Ecto neural progenitor cell (in vitro differentiated cells): ENCODE measurements at regions not wholly inside any gene's neighbourhood (a gene's known extent, or its start where the extent isn't known, plus 50 kb on each side); places are given as distances from the start of the nearest gene placed in this dataset.
"Not testable (repeated sequence)": the region's sequence is repeated elsewhere in the genome, so short reads cannot be mapped to it uniquely, and the experiment has no call there.

Experiments
- DNase-seq: peaks from one replicate; pipeline ENCODE4 v3.0.0-alpha.2; 2018; ENCODE audit warnings: low spot score

DNA sequence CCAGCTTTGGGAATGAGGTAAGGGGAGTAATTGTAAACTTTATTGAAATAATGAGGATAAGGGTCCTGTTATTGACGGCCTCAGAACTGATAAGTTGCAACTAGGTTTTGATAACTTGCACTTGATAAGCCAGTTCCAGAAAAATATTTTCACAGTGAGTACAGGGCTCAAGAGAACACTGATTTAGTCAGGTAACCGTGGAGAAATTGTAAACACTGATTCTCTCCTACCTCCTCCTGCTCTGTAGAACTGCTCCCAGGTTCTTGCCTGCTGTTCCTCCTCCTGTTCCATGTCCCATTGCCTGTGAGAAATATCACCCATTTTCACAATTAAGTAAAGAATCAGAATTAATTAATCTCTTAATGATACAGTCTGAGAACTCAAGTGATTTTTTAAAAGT is 55.0 kb upstream of the CXXC4 start:
- no peak for DNase-seq

- no peak for DNase-seq
Measured at GRCh38 chr4:104559502-104559901, 64.8 kb upstream of the CXXC4 start.

- DNase-seq: no peak
Measured at GRCh38 chr4:104571341-104571740, 76.6 kb upstream of the CXXC4 start.

- DNase-seq: no peak
Measured at GRCh38 chr4:104574371-104574770, 79.7 kb upstream of the CXXC4 start.

DNA sequence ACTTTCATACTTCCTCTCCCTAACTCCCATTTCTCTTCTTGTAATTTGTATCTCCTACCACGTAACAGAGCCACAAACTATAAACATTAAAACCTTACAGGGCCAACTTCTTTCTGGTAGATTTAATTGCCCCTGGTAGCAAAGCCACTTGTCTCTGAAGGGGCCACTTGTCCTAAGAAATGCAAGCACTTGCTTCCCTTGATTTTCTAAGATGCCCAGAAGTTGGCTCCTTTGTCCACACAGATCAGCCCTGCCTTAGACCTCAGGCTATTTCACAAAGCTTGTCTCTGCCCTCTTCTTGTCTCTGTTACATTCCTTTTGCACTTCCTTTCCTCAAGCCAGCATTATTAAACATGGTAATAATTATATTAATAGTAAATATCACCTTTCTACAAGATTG is 80.6 kb upstream of the CXXC4 start:
- DNase-seq: no peak

GRCh38 chr4:104577405-104577804 is 82.7 kb upstream of the CXXC4 start:
- no peak for DNase-seq

DNA sequence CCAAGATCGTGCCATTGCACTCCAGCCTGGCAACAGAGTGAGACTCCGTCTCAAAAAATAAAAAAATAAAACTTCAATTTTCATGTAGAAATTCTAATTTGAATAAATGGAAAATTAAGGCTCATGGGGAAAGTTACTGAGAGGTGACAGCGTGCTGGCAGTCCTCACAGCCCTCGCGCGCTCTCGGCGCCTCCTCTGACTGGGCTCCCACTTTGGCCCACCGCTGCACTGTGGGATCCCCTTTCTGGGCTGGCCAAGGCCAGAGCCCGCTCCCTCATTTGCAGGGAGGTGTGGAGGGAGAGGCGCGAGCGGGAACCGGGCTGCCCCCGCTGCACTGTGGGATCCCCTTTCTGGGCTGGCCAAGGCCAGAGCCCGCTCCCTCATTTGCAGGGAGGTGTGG is 86.8 kb upstream of the CXXC4 start:
- not testable (repeated sequence) for DNase-seq

- DNase-seq: not testable (repeated sequence)
Measured at GRCh38 chr4:104582056-104582455, 87.4 kb upstream of the CXXC4 start.

- DNase-seq: no peak
Measured at GRCh38 chr4:104589264-104589868, 94.7 kb upstream of the CXXC4 start.

GRCh38 chr4:104591510-104591911 is 96.8 kb upstream of the CXXC4 start:
- peak; percentile 65 for DNase-seq

GRCh38 chr4:104592183-104592582 is 97.5 kb upstream of the CXXC4 start:
- no peak for DNase-seq

- no peak for DNase-seq
Measured at GRCh38 chr4:104593019-104593418, 98.3 kb upstream of the CXXC4 start.

GRCh38 chr4:104596189-104596588 is 101.5 kb upstream of the CXXC4 start:
- no peak for DNase-seq

DNA sequence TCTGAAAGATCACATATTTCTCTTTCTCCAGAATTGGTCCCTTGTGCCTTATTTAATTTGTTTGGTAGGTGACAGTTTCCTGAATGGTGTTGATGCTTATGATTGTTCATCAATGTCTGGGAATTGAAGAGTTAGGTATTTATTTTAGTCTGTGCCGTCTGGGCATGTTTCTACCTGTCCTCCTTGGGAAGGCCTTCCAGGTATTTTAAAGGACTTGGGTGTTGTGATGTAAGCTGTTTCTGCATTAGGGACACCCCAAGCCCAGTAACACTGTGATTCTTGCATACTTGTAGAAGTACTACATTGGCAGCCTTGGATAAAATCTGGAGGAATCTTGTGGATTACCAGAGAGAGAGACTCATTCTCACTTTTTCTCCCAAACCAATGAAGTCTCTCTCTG is 120.8 kb upstream of the CXXC4 start:
- DNase-seq: no peak

DNA sequence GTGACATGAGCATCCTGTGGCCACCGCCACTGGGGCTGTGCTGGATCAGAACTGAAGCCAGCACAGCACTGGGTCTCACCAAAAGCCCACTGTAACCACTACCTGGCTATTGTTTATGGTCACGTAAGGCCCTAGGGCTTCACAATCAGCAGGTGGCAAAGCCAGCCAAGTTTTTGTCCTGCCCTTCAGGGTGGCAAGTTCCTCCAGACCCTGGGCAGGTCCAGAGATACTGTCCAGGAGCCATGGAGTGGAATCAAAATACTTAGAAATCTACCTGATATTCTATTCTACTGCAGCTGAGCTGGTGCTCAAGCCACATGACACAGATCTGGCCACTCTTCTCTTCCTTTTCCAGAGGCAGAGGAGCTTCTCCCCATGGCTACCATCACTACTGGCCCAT is 121.2 kb upstream of the CXXC4 start:
- no peak for DNase-seq

- no peak for DNase-seq
Measured at GRCh38 chr4:104616401-104616820, 121.7 kb upstream of the CXXC4 start.

DNA sequence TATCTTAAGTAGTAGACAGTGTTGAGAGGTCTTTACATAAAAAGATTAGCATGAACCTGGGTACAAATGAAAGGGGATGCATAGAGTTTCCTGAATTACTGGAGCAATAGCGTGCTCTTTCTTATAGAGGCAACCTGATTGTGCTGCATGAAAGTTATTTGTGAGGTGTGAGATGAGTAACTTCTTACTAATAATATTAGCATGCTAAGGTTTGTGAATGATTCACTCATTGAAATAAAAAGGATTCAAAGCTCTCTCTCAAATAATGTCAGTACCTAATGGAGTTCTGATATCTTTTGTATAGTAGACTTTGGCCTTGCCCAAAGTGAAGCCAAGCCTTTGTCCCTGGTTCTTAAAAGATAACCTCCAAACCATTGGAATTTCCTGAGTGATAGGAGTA is 131.0 kb upstream of the CXXC4 start:
- no peak for DNase-seq

DNA sequence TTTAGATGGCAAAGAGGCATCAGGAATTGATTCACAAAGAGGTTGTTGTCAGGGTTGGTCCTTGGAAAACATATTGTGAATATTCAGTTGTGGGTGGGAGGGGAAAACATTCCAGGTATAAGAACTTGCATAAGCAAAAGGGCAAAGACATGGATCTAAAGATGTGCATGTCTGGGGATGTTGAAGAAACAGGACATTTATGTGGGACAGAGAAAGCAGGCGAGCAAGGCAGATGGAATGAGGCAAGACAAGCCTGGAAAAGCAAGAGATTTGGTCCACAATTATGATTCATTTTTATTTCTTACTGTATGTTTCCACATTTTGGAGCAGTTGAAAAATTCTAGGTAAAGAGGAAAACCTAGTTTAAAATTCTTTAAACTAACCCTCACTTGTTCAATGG is 134.9 kb upstream of the CXXC4 start:
- no peak for DNase-seq

- DNase-seq: no peak
Measured at GRCh38 chr4:104630272-104630671, 135.6 kb upstream of the CXXC4 start.

DNA sequence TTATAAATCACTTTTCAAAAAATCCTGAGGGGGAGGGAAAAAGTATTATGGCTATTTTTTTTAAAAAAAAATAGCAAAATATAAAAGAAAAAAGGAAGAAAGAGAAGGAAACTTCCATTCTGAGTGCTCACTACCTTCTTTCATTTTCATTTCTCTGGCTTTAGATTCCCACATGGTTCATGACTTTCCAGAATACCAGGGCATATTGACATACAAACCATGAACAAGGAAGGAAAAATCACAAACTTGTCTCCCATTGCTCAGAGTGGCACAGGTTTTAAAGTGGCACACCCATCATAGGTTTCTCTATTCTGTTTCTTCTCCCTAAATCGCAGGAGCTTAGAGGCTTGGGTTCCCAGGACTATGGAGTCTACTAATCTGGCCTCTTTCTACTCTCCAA is 136.3 kb upstream of the CXXC4 start:
- DNase-seq: no peak

GRCh38 chr4:104641418-104641817 is 146.7 kb upstream of the CXXC4 start:
- DNase-seq: no peak

GRCh38 chr4:104642521-104642920 is 147.8 kb upstream of the CXXC4 start:
- no peak for DNase-seq

DNA sequence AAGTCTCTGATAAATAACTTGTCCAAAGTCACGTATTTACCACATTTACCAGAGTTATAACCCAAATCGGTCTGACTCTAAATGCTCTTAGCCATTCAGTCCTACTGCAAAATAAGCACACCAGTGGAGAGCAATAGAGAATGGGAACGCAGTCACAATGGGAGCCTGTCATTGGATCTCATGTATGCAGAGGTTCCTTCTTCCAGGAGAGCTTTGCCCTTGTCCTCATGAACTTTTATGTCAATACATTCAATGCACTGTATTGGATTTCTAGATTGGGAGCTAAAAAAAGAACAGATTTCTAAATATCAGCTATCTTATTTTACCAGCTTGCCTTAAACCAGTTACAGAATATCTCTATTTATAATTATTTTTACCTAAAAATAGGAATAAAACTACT is 149.1 kb upstream of the CXXC4 start:
- no peak for DNase-seq

GRCh38 chr4:104649631-104650030 is 154.9 kb upstream of the CXXC4 start:
- no peak for DNase-seq

DNA sequence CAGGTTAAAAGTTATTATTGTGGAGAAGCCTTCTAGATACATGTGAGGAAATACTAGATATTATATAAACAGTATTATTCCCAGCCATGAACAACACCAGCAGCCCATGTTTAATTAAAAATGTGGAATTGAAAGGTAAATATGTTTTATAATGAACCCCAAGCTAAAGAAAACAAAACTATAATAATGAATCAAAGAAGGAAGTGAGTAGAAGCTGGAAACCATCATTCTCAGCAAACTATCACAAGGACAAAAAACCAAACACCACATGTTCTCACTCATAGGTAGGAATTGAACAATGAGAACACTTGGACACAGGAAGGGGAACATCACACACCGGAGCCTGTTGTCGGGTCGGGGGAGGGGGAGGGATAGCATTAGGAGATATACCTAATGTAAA is 167.6 kb upstream of the CXXC4 start:
- DNase-seq: not testable (repeated sequence)
